SH-SY5Y (cell line): ENCODE measurements at regions not wholly inside any gene's neighbourhood (a gene's known extent, or its start where the extent isn't known, plus 50 kb on each side); places are given as distances from the start of the nearest gene placed in this dataset.

Experiments
- GATA2 ChIP-seq: IDR thresholded peaks from 2 replicates; pipeline ENCODE4 v1.6.1; 2011; ENCODE audit warnings: mild to moderate bottlenecking, low read depth, low read length
- GATA3 ChIP-seq: IDR thresholded peaks from 2 replicates; pipeline ENCODE4 v1.6.1; 2011; ENCODE audit warnings: low read depth, mild to moderate bottlenecking, low read length, moderate library complexity

DNA sequence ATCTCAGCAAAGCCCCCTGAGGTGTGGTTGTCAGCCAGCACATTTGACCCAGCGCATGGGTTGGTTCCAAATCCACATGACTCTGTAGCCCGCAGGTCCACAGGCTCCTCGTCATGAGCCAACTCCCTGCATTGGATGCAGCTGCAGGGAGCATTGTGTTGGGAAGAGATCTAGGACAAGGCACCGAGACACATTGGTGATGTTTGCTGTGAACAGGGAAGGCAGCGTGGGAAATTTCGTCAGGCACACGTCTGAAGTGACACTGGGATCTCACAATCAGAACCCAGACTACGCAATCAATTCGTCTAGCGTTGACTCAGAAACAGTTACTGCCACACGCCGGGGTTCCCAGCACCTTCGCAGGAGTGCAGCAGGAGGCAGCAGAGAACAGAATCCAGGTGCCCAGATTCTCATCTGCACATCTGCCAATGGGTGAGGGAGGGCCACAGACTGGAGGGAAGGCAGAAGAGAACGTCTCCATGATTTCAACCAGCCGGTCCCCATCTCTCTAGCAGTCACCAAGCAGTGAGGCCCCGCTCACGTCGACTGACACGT is 177.0 kb downstream of the TTLL2 start:
- no peak for TF ChIP-seq GATA3
- TF ChIP-seq GATA2, result no peak

DNA sequence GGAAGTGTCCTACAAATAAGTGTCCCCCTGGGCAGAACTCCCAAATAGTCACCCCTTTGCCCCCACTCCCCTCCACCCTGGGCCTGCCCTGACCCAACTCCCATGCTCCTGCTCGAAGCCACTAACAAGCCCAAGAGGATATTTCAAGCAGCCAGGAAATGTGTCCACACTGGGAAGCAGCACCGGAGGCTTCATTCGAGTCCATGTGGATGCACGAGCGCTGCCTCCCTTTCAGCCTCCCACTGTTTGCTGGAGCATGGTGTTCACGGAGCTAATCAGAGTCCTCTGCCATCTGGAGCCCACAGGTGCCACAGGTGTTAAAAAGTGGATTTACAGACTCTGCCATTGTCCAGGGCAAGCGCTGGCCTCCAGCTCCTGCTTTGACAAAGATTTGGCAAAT is 177.6 kb downstream of the TTLL2 start:
- no peak for TF ChIP-seq GATA2
- no peak for TF ChIP-seq GATA3

DNA sequence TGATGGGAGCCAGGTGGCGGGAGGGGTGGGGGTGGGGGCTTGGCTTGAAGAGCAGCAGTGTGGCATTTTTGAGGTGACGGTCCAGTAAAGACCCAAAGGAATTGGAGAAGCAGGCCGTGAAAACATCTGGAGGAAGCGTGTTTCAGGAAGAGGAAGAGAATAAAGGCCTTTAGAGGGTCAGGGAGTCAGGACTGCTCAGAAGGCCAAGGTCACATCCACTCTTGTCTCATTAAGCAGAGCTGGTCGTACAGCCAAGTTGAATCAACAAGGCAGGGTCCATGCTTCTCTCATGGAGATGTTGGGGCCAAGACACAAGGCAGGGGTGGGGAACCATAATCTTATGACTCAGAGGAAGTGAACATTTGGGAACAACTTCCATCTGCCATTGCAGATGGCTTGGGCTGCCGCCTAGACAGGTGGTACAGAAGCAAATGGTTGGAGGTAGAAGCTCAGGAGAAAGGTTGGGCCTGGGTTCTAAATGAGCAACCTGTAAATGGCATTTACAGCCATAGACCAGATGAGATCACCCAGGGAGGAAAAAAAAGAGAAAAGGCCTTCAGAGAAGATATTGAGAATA is 179.6 kb downstream of the TTLL2 start:
- TF ChIP-seq GATA2 (no peak), GATA3 (no peak)

DNA sequence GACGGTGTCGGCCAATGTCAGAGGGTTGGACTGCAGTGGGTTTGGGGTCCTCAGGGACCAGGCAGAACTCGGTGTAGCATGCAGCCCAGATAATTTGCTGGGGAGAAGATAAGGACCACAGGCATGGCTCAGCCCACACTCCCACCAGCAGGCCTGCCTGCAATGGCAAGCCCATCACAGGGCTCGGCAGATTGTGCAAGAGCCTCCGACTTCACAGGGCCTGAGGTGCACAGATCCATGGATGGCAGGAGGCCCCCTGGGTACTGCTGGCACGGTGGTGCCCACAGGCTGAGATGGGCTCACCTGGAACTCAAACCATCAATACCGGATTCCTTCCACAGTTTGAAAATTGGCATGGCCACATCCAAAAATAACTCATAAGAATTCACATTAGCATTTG is 180.3 kb downstream of the TTLL2 start:
- TF ChIP-seq GATA2 (no peak), GATA3 (no peak)

DNA sequence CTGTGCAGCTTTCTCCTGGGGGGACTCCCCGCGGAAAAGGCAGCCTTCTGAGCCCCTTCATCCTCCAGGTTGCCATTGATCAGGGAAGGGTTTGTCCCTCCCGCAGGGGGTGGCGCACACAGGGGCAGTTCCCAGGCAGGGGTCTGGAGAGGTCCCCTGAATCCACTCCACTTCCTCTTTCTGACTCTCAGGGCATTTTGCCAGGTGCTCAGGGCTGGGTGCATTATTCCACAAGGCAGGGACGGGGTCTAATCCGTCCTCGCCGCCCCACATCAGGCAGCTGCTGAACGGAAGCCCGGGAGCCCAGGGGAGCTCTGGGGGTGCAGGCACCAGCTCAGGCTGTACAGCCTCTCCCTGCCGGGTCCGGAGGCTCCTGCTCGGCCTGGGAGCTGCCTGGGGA is 180.9 kb downstream of the TTLL2 start:
- TF ChIP-seq GATA2 (no peak), GATA3 (no peak)

DNA sequence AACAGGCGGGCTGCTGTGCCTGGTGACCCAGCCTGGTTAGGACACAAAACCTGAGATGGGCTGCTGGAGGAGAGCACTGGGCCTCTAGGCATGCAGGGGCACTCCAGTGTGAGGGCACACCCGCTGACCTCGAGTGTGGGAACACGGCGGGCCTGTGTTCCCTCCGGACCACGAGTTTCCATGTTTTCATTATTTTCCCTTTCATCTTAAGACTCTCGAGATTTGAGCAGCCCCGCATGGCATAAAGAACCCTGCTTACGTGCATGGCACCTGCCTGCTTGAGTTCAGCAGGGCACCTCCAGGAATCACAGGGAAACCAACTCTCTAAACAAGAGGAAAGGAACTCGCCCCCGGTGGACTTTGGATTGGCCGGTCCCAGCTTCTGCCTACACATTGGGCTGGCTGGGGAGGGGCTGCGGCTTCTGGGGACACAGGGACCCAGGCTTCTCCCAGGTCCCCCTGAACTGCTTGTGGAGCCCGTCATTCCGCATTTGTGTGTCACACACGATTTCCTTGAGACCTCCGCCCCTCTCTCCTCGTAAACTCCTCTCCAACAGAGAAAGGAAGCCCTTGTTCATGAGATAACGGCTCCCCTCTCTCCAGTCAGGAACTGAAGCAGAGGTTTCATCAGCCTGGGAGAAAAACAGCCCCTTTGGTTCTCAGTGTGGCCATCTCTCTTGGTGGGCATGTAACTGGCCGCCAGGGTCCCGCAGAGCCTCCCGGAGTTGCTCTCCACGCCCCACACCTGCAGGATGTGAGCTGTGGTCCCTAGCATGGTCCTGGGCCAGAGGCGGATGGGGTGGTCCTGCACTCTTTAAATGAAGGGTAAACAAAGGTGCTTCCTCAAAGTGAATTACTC is 181.8 kb downstream of the TTLL2 start:
- no peak for TF ChIP-seq GATA3
- TF ChIP-seq GATA2, result no peak

DNA sequence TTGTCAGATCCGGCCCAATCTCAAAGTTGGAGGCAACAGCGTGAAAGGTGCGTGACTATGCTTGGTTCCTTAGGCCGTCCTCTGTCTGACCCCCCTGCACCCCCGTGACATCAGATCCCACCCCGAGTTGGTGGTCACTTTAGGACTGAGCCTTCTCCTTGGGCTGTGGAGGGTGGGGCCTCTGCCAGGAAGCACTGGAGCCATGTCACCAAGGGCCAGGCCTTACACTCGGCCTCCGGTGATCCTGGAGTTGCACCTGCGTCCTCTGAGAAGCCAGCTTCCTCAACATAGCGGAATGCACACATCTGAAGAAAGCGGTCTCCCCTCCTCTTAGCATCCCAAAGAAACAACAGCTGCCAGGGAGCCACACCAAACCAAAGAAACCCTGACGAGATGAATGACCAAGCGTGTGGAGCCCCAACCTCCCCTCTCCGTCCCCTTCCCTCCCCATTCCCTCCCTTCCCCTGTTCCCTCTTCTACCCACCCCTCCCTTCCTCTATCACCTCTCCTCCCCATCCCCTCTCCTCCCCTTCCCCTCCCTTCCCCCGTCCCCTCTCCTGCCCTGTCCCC is 182.6 kb downstream of the TTLL2 start:
- TF ChIP-seq GATA2, result no peak
- TF ChIP-seq GATA3, result no peak

DNA sequence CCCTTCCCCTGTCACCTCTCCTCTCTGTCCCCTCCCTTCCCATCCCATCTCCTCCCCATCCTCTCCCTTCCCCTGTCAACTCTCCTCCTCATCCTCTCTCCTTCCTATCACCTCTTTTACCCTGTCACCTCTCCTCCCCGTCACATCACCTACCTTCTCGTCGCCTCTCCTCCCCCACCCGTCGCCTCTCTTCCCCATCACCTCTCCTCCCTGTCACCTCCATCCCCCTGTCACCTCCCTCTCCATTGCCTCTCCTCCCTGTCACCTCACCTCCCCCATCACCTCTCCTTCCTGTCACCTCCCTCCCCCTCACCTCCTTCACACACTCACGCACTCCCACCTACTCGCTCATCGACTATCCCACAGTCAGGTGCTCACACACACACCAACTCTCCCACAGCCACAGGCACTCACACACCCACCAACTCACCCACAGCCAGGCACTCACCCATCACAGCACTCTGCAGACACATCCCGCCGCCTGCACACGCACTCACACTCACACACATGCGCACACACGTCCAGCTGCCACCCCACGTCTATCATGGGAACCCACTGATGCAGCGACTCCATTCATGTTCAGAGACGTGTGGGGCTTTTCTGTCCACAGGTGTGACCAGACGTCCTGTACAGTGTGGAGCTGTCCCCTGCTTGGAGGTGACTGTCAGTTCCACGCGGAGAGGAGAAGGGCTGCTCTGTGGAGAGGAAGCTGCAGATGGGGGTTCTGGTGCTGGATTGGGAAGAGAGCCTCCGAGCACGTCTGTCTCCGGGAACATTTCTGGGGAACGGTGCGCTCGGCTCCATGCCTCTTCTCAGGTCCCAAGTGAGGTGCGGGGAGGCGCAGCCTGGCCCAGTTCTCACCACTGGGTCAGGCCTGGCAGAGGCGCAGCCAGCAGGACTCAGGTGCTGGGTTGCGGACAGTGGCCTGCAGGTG is 184.3 kb downstream of the TTLL2 start:
- TF ChIP-seq GATA2, result no peak

DNA sequence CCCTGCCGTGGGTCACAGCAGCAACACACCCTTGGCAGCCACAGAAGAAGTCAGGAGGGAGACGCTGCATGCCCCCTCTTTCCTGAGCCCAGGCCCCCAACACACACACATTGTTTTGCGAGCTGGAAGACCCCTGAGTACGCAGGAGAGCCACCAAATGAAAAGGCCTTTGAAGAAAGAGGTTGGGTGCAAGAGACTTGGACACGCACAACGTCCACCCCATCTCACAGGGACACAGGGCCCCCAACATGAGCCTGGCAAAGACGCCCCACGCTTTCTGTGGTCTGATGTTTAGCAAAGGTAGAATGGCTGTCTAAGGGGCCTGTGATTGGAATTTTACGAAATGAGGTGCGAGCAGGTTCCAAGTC is 185.0 kb downstream of the TTLL2 start:
- TF ChIP-seq GATA3 (no peak), GATA2 (no peak)

DNA sequence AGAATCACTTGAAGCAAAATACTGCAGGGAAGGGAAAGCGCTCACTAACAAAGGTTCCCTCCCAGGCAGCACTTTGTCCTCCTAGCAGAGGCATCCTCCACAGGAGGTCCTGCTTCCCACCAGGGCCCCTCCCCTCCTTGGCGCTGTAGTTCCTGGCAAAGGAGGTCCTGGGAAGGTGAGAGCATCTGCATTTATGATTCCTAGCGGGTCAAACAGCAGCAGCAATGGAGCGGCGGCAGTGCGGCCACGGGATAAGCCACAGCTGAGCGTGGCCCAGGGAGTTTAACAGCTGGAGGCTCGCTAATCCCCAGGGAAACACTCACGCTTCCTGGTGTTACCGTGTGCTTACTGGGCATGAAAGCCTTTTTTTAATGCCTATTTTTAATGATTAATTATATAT is 185.8 kb downstream of the TTLL2 start:
- TF ChIP-seq GATA2 (no peak), GATA3 (no peak)

DNA sequence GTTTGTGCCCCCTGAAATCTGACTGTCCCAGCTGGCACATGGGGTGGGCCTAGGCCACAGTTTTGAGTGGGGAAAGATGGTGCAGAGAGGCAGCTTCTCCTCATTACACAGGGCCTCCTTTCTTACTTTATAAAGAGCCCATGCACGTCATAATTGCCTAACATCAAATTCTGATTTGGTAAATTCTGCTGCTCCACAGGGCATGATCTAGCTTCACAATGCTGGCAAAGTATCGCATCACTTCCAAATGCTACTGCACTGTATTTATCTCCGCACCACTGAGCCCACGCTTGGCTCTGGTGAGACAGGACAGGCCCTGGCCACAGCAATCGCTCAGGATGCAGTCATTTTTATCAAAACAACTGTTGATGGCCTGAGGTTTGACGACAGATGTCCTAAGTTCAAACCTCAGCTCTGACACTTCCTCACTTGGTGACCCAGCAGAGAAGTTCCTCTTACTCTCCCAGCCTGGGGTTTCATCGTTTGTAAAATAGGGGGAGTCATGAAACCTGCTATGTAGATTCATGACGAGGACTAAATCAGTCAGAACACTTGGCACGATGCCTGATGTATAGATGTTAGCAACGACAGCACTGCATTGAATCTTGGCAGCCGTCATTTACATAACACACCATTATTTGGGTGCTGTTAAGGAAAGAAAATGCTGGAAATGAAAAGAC is 187.9 kb downstream of the TTLL2 start:
- TF ChIP-seq GATA2 (no peak), GATA3 (no peak)

DNA sequence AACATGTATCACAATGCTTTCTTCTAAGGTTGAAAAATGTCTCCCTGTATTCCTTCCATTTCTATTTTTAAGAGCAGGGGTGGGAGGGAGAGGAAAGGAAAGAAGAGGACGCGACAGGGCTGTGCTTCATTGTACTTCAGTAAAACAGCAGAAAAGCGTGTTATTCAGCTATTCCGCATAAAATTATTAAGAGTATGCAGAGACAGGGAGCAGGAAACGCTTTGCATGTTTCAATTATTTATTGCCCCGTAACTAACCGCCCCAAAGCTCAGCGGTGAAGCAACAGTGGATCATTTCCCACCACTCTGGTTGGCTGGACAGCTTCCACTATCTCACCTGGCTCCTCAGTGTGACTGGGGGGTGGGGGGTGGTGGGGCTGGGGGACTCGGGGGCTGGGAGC is 188.9 kb downstream of the TTLL2 start:
- TF ChIP-seq GATA2, result no peak
- no peak for TF ChIP-seq GATA3

DNA sequence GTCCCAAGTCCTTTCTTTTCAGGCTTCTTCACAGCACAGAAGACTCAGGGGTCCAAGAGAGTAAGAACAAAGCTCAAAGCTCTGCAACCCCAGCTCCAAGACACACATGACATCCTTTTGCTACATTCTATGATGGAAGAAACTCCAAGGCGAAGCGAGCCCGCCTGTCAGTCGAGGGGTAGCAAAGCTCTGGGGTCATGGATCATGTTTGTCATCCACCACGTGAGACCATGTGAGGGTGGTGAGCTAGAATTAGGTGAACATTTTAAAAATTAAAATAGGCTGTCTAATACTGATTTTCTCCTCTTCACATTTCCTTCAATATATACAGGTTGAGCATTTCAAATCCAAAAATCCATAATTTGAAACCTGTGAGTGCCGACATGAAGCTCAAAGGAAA is 189.6 kb downstream of the TTLL2 start:
- TF ChIP-seq GATA2 (no peak), GATA3 (no peak)

DNA sequence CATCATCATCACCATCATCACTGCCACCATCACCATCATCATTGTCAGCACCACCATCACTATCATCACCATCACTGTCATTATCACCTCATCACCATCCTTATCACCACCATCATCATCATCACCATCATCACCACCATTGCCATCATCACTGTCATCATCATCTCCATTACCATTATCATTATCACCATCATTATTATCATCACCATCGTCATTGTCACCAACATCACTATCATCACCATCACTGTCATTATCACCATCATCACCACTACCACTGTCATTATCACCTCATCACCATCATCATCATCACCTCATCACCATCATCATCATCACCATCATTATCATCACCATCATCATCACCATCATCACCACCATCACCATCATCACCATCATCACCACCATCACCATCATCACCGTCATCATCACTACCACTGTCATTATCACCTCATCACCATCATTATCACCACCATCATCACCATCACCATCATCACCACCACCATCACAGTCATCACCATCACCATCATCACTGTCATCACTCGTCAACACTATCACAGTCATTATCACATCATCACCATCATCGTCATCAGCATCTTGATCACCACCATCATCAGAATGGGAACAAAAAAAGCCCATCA is 191.1 kb downstream of the TTLL2 start:
- TF ChIP-seq GATA3, result no peak
